Left ventricle myocardium inferior (tissue), 1 donor: ENCODE measurements at regions not wholly inside any gene's neighbourhood (a gene's known extent, or its start where the extent isn't known, plus 50 kb on each side); places are given as distances from the start of the nearest gene placed in this dataset.

Source experiments
- DNase-seq: peaks from one replicate; pipeline ENCODE4 v3.0.0-alpha.2; 2020
- H3K27ac ChIP-seq: fragments of 200-600 bp; replicated peaks from 2 replicates; pipeline ENCODE4 v1.8.0; 2021
- H3K27me3 ChIP-seq: fragments of 200-600 bp; 2 replicates; pipeline ENCODE4 v1.8.0; 2021; ENCODE audit warnings: low read depth
- H3K36me3 ChIP-seq: fragments of 200-600 bp; 2 replicates; pipeline ENCODE4 v1.8.0; 2021
- H3K4me1 ChIP-seq: fragments of 200-600 bp; 2 replicates; pipeline ENCODE4 v1.8.0; 2021
- H3K4me3 ChIP-seq: fragments of 200-600 bp; 2 replicates; pipeline ENCODE4 v1.8.0; 2021; ENCODE audit warnings: mild to moderate bottlenecking, moderate library complexity
- H3K9me3 ChIP-seq: fragments of 200-600 bp; replicated peaks from 2 replicates; pipeline ENCODE4 v1.8.0; 2021
- intact Hi-C: fragments of 100-400 bp; cut with micrococcal nuclease; formaldehyde crosslinking; loops from one replicate; pipeline ENCODE4 v1.11.0; 2022
- TF ChIP-seq, protein P1 (sequence below): fragments of 200-600 bp; IDR thresholded peaks from 2 replicates; pipeline ENCODE4 v1.8.0; 2021; ENCODE audit warnings: antibody characterized with exemption, mild to moderate bottlenecking, borderline replicate concordance
- donor health status: DM: no; HTN: yes; CAD: no; lungs with severe emphysema.

DNA sequence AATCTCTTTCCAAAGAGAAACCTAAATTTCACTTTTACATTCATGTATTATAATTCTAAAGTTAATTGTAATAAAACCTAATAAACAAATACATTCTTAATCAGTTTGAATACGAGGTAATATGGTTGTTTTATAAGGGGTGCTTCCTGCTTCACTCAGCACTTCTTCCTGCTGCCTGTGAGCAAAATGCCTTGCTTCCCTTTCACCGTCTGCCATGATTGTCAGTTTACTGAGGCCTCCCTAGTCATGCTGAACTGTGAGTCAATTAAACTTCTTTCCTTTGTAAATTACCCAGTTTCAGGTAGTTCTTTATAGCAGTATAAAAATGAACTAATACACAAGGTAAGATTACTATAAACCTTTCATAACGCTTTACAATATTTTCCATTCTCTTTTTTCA lies 491.1 kb upstream of the LRRC7 start:
- no peak overlapping the region for H3K27ac ChIP-seq
- H3K27me3 ChIP-seq: no peaks in the 10 kb centered on the region
- intact Hi-C loops: no loop called here
- no peak for DNase-seq
- TF ChIP-seq, protein P1, sequence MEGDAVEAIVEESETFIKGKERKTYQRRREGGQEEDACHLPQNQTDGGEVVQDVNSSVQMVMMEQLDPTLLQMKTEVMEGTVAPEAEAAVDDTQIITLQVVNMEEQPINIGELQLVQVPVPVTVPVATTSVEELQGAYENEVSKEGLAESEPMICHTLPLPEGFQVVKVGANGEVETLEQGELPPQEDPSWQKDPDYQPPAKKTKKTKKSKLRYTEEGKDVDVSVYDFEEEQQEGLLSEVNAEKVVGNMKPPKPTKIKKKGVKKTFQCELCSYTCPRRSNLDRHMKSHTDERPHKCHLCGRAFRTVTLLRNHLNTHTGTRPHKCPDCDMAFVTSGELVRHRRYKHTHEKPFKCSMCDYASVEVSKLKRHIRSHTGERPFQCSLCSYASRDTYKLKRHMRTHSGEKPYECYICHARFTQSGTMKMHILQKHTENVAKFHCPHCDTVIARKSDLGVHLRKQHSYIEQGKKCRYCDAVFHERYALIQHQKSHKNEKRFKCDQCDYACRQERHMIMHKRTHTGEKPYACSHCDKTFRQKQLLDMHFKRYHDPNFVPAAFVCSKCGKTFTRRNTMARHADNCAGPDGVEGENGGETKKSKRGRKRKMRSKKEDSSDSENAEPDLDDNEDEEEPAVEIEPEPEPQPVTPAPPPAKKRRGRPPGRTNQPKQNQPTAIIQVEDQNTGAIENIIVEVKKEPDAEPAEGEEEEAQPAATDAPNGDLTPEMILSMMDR: no peak
- H3K4me1 ChIP-seq: no peaks in the 10 kb centered on the region
- H3K4me3 ChIP-seq: no peak overlapping the region
- no peaks in the 10 kb centered on the region for H3K36me3 ChIP-seq
- H3K9me3 ChIP-seq: no peaks in the 10 kb centered on the region

DNA sequence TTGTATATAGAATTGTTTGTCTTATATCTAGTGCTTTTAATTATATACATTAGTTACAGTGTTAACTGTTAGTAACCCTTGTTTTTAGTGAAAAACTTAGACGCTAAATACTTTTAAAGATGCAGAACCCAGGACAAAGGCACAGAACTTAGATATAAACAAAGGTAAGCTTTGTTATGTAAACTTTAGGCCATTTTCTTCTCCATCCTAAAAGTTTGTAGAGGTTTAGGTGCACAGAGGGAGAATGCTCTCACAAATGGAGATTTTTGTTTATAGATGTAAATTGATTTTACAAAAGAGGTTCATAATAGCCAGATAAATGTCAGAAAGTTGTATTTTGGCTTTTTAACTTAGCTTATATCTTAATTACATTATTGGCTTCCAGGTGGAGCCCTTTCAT lies 490.5 kb upstream of the LRRC7 start:
- no peak for DNase-seq
- Histone ChIP-seq H3K27me3 (no peaks in the 10 kb centered on the region), H3K4me1 (no peaks in the 10 kb centered on the region), H3K36me3 (no peaks in the 10 kb centered on the region), H3K27ac (no peak overlapping the region), H3K9me3 (no peaks in the 10 kb centered on the region), H3K4me3 (no peak overlapping the region)
- TF ChIP-seq, protein P1: no peak
- intact Hi-C loops: no loop called here

DNA sequence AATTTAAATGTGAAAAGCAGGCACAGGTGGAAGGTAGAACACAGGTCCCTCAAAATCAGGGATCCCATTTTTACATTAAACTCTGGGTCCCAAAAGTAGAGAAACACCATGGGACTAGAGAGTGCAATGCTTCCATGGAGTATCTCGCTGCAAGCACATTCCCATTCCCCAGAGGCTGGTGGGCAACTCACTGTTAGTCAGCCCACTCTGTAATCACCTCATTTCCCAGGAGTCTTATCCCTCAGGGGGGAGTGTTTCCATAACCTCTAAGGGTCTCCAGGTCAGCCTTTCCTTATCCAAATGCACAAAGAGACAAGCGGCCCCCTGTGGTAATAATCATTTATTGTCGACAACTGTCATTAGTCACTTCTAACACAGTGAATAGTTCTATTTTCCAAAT lies 490.1 kb upstream of the LRRC7 start:
- no peaks in the 10 kb centered on the region for H3K4me1 ChIP-seq
- H3K27ac ChIP-seq: no peak overlapping the region
- DNase-seq: no peak
- H3K27me3 ChIP-seq: no peaks in the 10 kb centered on the region
- intact Hi-C loops: no loop called here
- H3K9me3 ChIP-seq: no peaks in the 10 kb centered on the region
- H3K36me3 ChIP-seq: no peaks in the 10 kb centered on the region
- H3K4me3 ChIP-seq: no peak overlapping the region
- TF ChIP-seq, protein P1: no peak

DNA sequence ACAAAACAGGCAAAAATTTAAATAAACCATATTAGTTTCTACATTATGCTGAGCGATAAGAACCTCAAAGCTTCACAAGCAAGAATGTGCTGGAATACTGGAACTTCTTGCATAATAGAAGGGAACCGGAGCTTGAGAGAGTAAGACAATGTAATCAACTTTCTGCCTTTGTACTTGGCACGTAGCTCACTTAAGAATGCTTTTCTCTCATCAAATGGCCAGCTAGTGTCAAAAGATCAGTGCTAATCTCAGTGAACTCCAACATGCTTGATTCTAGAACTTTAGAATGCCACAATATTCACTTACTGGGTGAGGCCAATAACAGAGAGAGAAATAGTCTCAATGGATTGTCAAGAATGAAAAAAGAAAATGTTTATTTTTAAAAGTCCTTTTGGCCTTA lies 486.1 kb upstream of the LRRC7 start:
- H3K9me3 ChIP-seq: no peaks in the 10 kb centered on the region
- no peaks in the 10 kb centered on the region for H3K36me3 ChIP-seq
- no peaks in the 10 kb centered on the region for H3K4me1 ChIP-seq
- no peaks in the 10 kb centered on the region for H3K27me3 ChIP-seq
- intact Hi-C loops: no loop called here
- no peak overlapping the region for H3K4me3 ChIP-seq
- DNase-seq: no peak
- no peak overlapping the region for H3K27ac ChIP-seq
- TF ChIP-seq, protein P1: no peak

DNA sequence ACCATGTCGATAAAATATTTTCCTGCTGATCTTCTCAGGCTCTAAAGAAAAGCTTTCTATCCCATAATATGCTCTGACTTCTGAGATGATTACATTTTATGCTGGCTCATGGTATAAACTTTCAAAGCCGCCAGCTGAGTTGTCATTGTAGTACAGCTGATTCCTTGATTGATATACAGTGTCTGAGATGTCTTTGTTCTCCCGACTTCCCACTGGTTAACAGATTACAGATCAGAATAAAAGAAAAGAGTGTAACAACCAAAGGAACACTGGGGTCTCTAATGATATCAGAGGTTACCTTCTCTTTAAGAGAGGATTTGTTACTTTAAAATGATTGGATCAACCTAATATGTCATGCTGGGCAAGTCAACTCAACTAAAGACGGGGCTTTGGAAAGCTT lies 485.4 kb upstream of the LRRC7 start:
- Histone ChIP-seq H3K36me3 (no peaks in the 10 kb centered on the region), H3K4me1 (no peaks in the 10 kb centered on the region), H3K27ac (no peak overlapping the region), H3K4me3 (no peak overlapping the region), H3K9me3 (no peaks in the 10 kb centered on the region), H3K27me3 (no peaks in the 10 kb centered on the region)
- TF ChIP-seq, protein P1: no peak
- DNase-seq: no peak
- intact Hi-C loops: no loop called here

DNA sequence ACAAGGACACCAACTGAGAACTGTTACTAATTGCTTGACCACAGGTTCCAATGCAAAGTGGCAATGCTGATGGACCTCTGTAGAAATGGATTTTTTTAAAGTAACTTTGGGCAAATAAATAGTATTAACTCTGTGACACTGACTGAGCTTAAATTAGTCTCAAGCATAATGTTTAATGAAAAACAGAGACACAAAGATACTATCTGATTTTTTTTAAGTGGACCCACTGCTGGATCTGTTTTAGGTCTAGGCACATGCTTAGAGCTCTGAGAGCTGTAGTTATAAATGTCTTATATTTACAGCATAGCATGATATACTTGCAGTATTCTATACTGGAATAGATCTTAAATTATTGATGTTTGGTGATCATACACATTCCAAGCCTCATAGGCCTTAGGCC lies 481.6 kb upstream of the LRRC7 start:
- DNase-seq: no peak
- no peak overlapping the region for H3K27ac ChIP-seq
- H3K4me3 ChIP-seq: no peak overlapping the region
- TF ChIP-seq, protein P1: no peak
- H3K36me3 ChIP-seq: no peaks in the 10 kb centered on the region
- H3K9me3 ChIP-seq: peaks cover 12% of the 10 kb centered on the region
- intact Hi-C loops: no loop called here
- no peaks in the 10 kb centered on the region for H3K4me1 ChIP-seq
- H3K27me3 ChIP-seq: no peaks in the 10 kb centered on the region
